WERI-Rb-1 (cell line): ENCODE measurements at regions not wholly inside any gene's neighbourhood (a gene's known extent, or its start where the extent isn't known, plus 50 kb on each side); places are given as distances from the start of the nearest gene placed in this dataset.
"Not testable (repeated sequence)": the region's sequence is repeated elsewhere in the genome, so short reads cannot be mapped to it uniquely, and the experiment has no call there.

Experiments used
- DNase-seq: peaks from one replicate; pipeline ENCODE4 v3.0.0-alpha.2; 2020
- H3K27ac ChIP-seq: fragments of 250-450 bp; sonication (Bioruptor Pico); 2 replicates; pipeline ENCODE4 v1.5.1; 2020; ENCODE audit warnings: mild to moderate bottlenecking, moderate library complexity
- H3K27me3 ChIP-seq: fragments of 250-450 bp; sonication (Bioruptor Pico); 2 replicates; pipeline ENCODE4 v1.5.1; 2021; ENCODE audit warnings: mild to moderate bottlenecking, low read depth, moderate library complexity; ENCODE audit not compliant: insufficient read depth, severe bottlenecking
- H3K36me3 ChIP-seq: fragments of 250-450 bp; sonication (Bioruptor Pico); 2 replicates; pipeline ENCODE4 v1.5.1; 2020; ENCODE audit warnings: mild to moderate bottlenecking, moderate library complexity
- H3K4me3 ChIP-seq: 2 replicates; pipeline ENCODE4 v1.5.1; 2011; ENCODE audit warnings: low read depth, mild to moderate bottlenecking, control low read depth, low read length
- H3K9me3 ChIP-seq: fragments of 250-450 bp; sonication (Bioruptor Pico); 2 replicates; pipeline ENCODE4 v1.5.1; 2021; ENCODE audit warnings: mild to moderate bottlenecking, moderate library complexity; ENCODE audit not compliant: severe bottlenecking
- CTCF ChIP-seq: IDR thresholded peaks from 2 replicates; pipeline ENCODE4 v1.5.1; 2011; ENCODE audit warnings: low read depth, mild to moderate bottlenecking, control low read depth, inconsistent platforms, low read length

- no peak overlapping the region for H3K27ac ChIP-seq
- no peaks in the 10 kb centered on the region for H3K36me3 ChIP-seq
- TF ChIP-seq CTCF, result no peak
- H3K9me3 ChIP-seq, result no peaks in the 10 kb centered on the region
- no peak for DNase-seq
- H3K27me3 ChIP-seq, result no peaks in the 10 kb centered on the region
- no peak overlapping the region for H3K4me3 ChIP-seq
Measured at GRCh38 chr3:159366476-159366875, 564.6 kb downstream of the MFSD1 start.

GRCh38 chr3:159371961-159372360, 570.1 kb downstream of the MFSD1 start:
- no peak for TF ChIP-seq CTCF
- no peaks in the 10 kb centered on the region for H3K27me3 ChIP-seq
- no peak overlapping the region for H3K27ac ChIP-seq
- no peak for DNase-seq
- no peak overlapping the region for H3K4me3 ChIP-seq
- H3K9me3 ChIP-seq, result no peaks in the 10 kb centered on the region
- no peaks in the 10 kb centered on the region for H3K36me3 ChIP-seq

GRCh38 chr3:159378396-159379194, 576.7 kb downstream of the MFSD1 start:
- Histone ChIP-seq H3K27ac (no peak overlapping the region), H3K27me3 (no peaks in the 10 kb centered on the region), H3K36me3 (no peaks in the 10 kb centered on the region), H3K4me3 (no peak overlapping the region), H3K9me3 (no peaks in the 10 kb centered on the region)
- DNase-seq, result no peak
- no peak for TF ChIP-seq CTCF

- no peaks in the 10 kb centered on the region for H3K9me3 ChIP-seq
- no peaks in the 10 kb centered on the region for H3K36me3 ChIP-seq
- no peak overlapping the region for H3K27ac ChIP-seq
- no peak for TF ChIP-seq CTCF
- no peak for DNase-seq
- H3K27me3 ChIP-seq, result no peaks in the 10 kb centered on the region
- no peak overlapping the region for H3K4me3 ChIP-seq
Measured at GRCh38 chr3:159380891-159381290, 579.0 kb downstream of the MFSD1 start.

- no peak for TF ChIP-seq CTCF
- Histone ChIP-seq H3K4me3 (no peak overlapping the region), H3K27ac (no peak overlapping the region), H3K9me3 (no peaks in the 10 kb centered on the region), H3K27me3 (no peaks in the 10 kb centered on the region), H3K36me3 (no peaks in the 10 kb centered on the region)
- DNase-seq, result no peak
Measured at GRCh38 chr3:159390656-159391212, 588.9 kb downstream of the MFSD1 start.

GRCh38 chr3:159397683-159398082, 591.0 kb upstream of the IL12A start:
- not testable (repeated sequence) for H3K27ac ChIP-seq, DNase-seq, H3K9me3 ChIP-seq, H3K36me3 ChIP-seq, H3K27me3 ChIP-seq, H3K4me3 ChIP-seq
